Caco-2 (cell line): ENCODE measurements at regions not wholly inside any gene's neighbourhood (a gene's known extent, or its start where the extent isn't known, plus 50 kb on each side); places are given as distances from the start of the nearest gene placed in this dataset.

Source experiments
- BruUV-seq: library from RNA; stranded (reverse); fragments of 400-500 nt; replicated peaks from 2 replicates; lab custom pipeline; 2021; lab: Mats Ljungman, UMichigan
- CTCF ChIA-PET: fragments of 300-600 bp; sonication (Branson Sonifier 250); formaldehyde crosslinking; loops from one replicate; lab custom pipeline; 2022; ENCODE audit warnings: antibody characterized with exemption; lab: Charles Lee
- POLR2A ChIA-PET: fragments of 300-600 bp; sonication (Branson Sonifier 250); formaldehyde crosslinking; loops from one replicate; lab custom pipeline; 2022; ENCODE audit warnings: antibody characterized with exemption; lab: Charles Lee
- DNase-seq, 2 experiments: peaks; one replicate each; pipeline versions ENCODE4 v3.0.0 to v3.0.0-alpha.2; 2020 to 2022
- H3K27me3 ChIP-seq: replicated peaks from 2 replicates; pipeline ENCODE4 v1.6.0; 2011; ENCODE audit warnings: low read length; ENCODE audit not compliant: control insufficient read depth, insufficient read depth
- H3K36me3 ChIP-seq: 2 replicates; pipeline ENCODE4 v1.5.1; 2011; ENCODE audit warnings: low read length; ENCODE audit not compliant: control insufficient read depth, insufficient read depth
- H3K4me1 ChIP-seq: fragments of 250-450 bp; sonication (Bioruptor Pico); 2 replicates; pipeline ENCODE4 v1.5.1; 2020; ENCODE audit warnings: mild to moderate bottlenecking
- H3K4me3 ChIP-seq: 2 replicates; pipeline ENCODE4 v1.5.1; 2011; ENCODE audit warnings: low read depth, mild to moderate bottlenecking, control low read depth, low read length
- H3K9me3 ChIP-seq: fragments of 250-450 bp; sonication (Bioruptor Pico); 2 replicates; pipeline ENCODE4 v1.5.1; 2020; ENCODE audit warnings: mild to moderate bottlenecking, moderate library complexity
- H3K27ac Mint-ChIP-seq: one replicate; pipeline ENCODE4 v1.8.0; 2022; ENCODE audit warnings: mixed read lengths; ENCODE audit not compliant: unreplicated experiment
- H3K27me3 Mint-ChIP-seq: one replicate; pipeline ENCODE4 v1.8.0; 2022; ENCODE audit warnings: mixed read lengths; ENCODE audit not compliant: insufficient read depth, unreplicated experiment
- H3K36me3 Mint-ChIP-seq: one replicate; pipeline ENCODE4 v1.8.0; 2022; ENCODE audit warnings: mild to moderate bottlenecking, mixed read lengths; ENCODE audit not compliant: insufficient read depth, unreplicated experiment
- H3K4me1 Mint-ChIP-seq: one replicate; pipeline ENCODE4 v1.8.0; 2022; ENCODE audit warnings: low read depth, mixed read lengths; ENCODE audit not compliant: unreplicated experiment
- H3K4me3 Mint-ChIP-seq: one replicate; pipeline ENCODE4 v1.8.0; 2022; ENCODE audit warnings: mild to moderate bottlenecking, moderate library complexity, mixed read lengths; ENCODE audit not compliant: unreplicated experiment
- H3K9me3 Mint-ChIP-seq: one replicate; pipeline ENCODE4 v1.8.0; 2022; ENCODE audit warnings: mixed read lengths; ENCODE audit not compliant: unreplicated experiment
- intact Hi-C: fragments of 100-400 bp; cut with micrococcal nuclease; formaldehyde crosslinking; loops from one replicate; pipeline ENCODE4 v1.10.0; 2022; ENCODE audit not compliant: unreplicated experiment
- TF ChIP-seq, protein P1 (sequence below), 2 experiments: fragments of 200-600 bp in 1 of 2; IDR thresholded peaks; 1 replicate in 1 of 2; 2 replicates in 1 of 2; pipeline versions ENCODE4 v1.5.1 to v1.8.0; 2011 to 2022; ENCODE audit warnings: antibody characterized with exemption in 1 of 2, control low read depth in 1 of 2, inconsistent platforms in 1 of 2, low read depth in 1 of 2, low read length in 1 of 2, mild to moderate bottlenecking in 1 of 2, moderate library complexity in 1 of 2; ENCODE audit not compliant: insufficient read depth in 1 of 2, severe bottlenecking in 1 of 2, unreplicated experiment in 1 of 2

DNA sequence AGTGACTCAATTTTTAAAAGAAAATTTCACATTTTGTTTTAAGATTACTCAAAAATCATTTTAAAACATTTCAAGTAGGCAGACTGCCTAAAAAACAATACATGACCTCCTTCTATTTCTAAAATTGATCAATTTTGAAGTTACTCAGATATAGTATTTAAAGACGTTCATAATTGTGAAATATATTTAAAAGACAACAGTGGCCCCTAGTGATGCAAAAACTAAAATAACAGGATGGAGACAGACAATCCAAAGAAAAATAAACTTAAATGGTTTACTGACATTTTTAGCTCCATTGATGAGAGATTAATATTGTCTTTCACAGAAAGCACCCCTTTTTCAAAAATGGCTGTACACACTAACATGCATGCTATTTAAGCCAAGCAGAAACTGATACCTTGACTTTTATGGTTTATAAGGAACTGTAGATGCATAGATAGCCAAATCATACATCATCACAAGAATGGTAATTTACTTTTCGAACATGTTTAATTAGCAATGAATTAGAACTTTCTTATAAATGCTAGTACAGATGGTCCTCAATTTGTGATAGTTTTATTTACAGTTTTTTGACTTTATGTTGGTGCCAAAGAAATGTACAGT, 69.8 kb upstream of the FAT4 start:
- CTCF ChIA-PET: no interaction called here
- intact Hi-C loops: loop anchor here (2.0 kb wide), 1 partner anchor 910 kb away; no protein-coding TSS in a partner anchor
- no peaks in the 10 kb centered on the region for H3K4me1 Mint-ChIP-seq

DNA sequence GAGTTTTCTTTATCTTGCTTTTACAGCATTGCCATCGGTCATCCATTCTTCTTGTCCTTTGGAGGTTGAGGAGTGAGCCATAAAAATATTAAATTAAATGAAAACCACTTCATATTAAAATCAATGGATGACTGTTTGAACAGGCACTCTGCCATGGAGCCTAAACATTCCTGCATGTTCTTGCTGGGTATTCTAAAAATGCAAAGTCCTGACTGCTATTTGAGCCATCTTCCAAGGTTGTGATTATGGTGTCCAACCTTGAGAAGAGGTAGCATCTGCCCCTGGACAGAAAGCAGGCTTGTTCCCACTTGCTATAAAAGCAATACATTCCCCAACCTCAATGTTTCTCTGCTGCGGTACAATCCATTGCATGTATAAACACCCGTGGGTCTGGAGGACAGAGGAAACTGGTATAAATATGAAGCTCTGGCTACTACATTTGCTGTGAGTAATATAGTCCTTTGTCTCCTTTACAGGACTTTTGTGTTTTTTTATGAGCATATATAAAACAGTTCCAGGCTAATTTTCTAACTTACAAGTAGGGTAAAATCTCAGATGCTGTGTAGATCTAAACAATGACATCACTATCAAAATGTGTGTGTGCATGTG, 70.9 kb upstream of the FAT4 start:
- H3K27me3 Mint-ChIP-seq: no peaks in the 10 kb centered on the region
- no peak for DNase-seq
- no peaks in the 10 kb centered on the region for H3K9me3 Mint-ChIP-seq
- H3K36me3 Mint-ChIP-seq: no peaks in the 10 kb centered on the region
- TF ChIP-seq, protein P1, sequence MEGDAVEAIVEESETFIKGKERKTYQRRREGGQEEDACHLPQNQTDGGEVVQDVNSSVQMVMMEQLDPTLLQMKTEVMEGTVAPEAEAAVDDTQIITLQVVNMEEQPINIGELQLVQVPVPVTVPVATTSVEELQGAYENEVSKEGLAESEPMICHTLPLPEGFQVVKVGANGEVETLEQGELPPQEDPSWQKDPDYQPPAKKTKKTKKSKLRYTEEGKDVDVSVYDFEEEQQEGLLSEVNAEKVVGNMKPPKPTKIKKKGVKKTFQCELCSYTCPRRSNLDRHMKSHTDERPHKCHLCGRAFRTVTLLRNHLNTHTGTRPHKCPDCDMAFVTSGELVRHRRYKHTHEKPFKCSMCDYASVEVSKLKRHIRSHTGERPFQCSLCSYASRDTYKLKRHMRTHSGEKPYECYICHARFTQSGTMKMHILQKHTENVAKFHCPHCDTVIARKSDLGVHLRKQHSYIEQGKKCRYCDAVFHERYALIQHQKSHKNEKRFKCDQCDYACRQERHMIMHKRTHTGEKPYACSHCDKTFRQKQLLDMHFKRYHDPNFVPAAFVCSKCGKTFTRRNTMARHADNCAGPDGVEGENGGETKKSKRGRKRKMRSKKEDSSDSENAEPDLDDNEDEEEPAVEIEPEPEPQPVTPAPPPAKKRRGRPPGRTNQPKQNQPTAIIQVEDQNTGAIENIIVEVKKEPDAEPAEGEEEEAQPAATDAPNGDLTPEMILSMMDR (IDR thresholded peaks at IDR 0.05; ENCODE audit: insufficient read depth in 1 of 2, low read depth in 1 of 2, low read length in 1 of 2, severe bottlenecking in 1 of 2, unreplicated experiment in 1 of 2): no peak
- ChIA-PET CTCF (no interaction called here), POLR2A (no interaction called here)
- H3K4me1 ChIP-seq: no peaks in the 10 kb centered on the region
- no peaks in the 10 kb centered on the region for H3K9me3 ChIP-seq
- no peaks in the 10 kb centered on the region for H3K27me3 ChIP-seq
- H3K27ac Mint-ChIP-seq: no peak overlapping the region
- H3K4me3 ChIP-seq: no peak overlapping the region
- no peaks in the 10 kb centered on the region for H3K36me3 ChIP-seq
- no peak overlapping the region for H3K4me3 Mint-ChIP-seq
- H3K4me1 Mint-ChIP-seq: no peaks in the 10 kb centered on the region
- BruUV-seq: no TSS peak
- intact Hi-C loops: loop anchor here (2.0 kb wide), 1 partner anchor 909 kb away; no protein-coding TSS in a partner anchor

More for the DNA sequence above, 69.8 kb upstream of the FAT4 start:
- Mint-ChIP-seq H3K27me3 (no peaks in the 10 kb centered on the region), H3K36me3 (no peaks in the 10 kb centered on the region), H3K27ac (no peak overlapping the region), H3K4me3 (no peak overlapping the region), H3K9me3 (no peaks in the 10 kb centered on the region)
- no peaks in the 10 kb centered on the region for H3K36me3 ChIP-seq
- H3K4me1 ChIP-seq: no peaks in the 10 kb centered on the region
- H3K9me3 ChIP-seq: no peaks in the 10 kb centered on the region
- POLR2A ChIA-PET: no interaction called here
- TF ChIP-seq, protein P1 (IDR thresholded peaks at IDR 0.05; ENCODE audit: insufficient read depth in 1 of 2, low read depth in 1 of 2, low read length in 1 of 2, severe bottlenecking in 1 of 2, unreplicated experiment in 1 of 2): peak in 1 of 2 experiments; percentile 21
- DNase-seq: no peak
- H3K4me3 ChIP-seq: no peak overlapping the region
- H3K27me3 ChIP-seq: no peaks in the 10 kb centered on the region
- BruUV-seq: no TSS peak

DNA sequence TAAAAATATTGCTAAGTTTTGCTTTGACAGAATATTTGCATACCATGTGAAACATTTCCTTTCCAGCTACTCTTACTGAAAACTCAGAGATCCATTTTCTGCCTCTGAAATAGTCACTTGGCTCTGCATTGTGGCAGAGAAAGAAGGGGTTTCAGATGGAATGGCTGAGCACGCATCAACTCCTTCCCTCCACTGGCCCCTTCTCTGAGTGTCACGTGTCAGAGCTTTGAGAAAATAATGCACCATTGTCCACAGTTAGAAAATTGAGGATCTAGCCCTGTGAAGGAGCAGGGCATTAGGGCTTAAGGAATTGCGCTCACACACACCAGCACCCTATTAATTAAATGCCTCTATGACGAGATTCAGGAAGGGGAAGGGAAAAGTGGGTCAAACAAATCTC, 78.8 kb upstream of the FAT4 start:
- Histone ChIP-seq H3K4me1 (no peaks in the 10 kb centered on the region), H3K4me3 (no peak overlapping the region), H3K9me3 (no peaks in the 10 kb centered on the region), H3K36me3 (no peaks in the 10 kb centered on the region), H3K27me3 (no peaks in the 10 kb centered on the region)
- intact Hi-C loops: no loop called here
- DNase-seq: no peak
- BruUV-seq: no TSS peak
- Mint-ChIP-seq H3K27me3 (no peaks in the 10 kb centered on the region), H3K36me3 (no peaks in the 10 kb centered on the region), H3K4me1 (no peaks in the 10 kb centered on the region), H3K4me3 (no peak overlapping the region), H3K9me3 (no peaks in the 10 kb centered on the region), H3K27ac (no peak overlapping the region)
- POLR2A ChIA-PET: no interaction called here
- TF ChIP-seq, protein P1 (IDR thresholded peaks at IDR 0.05; ENCODE audit: insufficient read depth in 1 of 2, low read depth in 1 of 2, low read length in 1 of 2, severe bottlenecking in 1 of 2, unreplicated experiment in 1 of 2): no peak
- CTCF ChIA-PET: no interaction called here
